ENCODE measurements at regions not wholly inside any gene's neighbourhood (a gene's known extent, or its start where the extent isn't known, plus 50 kb on each side); places are given as distances from the start of the nearest gene placed in this dataset.
"Not testable (repeated sequence)": the region's sequence is repeated elsewhere in the genome, so short reads cannot be mapped to it uniquely, and the experiment has no call there.

DNA sequence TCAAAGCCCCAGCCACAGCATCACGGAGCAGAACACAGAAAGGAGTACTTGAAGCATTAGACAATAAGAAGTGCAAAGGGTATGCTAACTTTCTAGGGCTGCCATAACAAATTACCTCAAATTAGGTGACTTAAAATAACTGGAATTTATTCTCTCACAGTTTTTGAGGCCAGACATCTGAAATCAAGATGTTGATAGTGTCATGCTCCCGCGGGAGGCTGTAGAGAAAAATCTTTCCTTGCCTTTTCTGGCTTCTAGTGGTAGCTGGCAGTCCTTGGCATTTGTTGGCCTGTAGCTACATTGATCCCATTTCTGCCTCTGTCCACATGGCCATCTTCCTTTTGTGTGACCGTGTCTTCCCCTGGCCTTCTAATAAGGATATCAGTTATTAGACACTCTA, 51.9 kb upstream of the SPDL1 start:
- no peak for DNase-seq (ENCODE audit: low read depth in 2 of 2)

DNA sequence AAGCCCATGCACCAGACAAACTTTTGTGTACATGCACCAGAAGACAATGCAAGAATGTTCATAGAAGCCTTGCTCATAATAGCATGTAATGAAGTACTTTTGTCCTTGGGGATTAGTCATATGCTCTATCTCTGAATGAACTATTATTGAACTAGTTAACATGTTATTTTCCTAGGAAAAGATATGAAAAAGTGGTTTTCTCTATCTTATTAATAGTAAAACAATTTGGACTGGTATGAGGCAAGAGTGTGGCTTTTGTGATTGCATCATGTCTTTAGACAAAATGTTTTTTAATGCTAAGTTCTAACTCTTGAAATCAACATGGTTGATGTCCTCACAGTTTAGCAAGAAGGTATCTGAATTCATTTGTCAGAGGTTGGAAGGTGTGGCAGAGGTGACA, 55.7 kb upstream of the SPDL1 start:
- DNase-seq (ENCODE audit: low read depth in 2 of 2), result no peak

DNA sequence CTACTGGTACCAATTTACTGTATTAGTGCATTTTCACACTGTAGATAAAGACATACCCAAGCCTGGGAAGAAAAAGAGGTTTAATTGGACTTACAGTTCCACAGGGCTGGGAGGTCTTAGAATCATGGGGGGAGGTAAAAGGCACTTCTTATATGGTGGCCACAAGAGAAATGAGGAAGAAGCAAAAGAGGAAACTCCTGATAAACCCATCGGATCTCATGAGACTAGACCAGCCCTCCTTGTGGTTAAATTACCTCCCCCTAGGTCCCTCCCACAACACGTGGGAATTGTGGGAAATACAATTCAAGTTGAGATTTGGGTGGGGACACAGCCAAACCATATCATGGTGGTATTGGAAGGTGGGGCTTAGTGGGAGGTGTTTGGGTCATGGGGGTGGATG, 56.5 kb upstream of the SPDL1 start:
- DNase-seq (ENCODE audit: low read depth in 2 of 2), result no peak

DNA sequence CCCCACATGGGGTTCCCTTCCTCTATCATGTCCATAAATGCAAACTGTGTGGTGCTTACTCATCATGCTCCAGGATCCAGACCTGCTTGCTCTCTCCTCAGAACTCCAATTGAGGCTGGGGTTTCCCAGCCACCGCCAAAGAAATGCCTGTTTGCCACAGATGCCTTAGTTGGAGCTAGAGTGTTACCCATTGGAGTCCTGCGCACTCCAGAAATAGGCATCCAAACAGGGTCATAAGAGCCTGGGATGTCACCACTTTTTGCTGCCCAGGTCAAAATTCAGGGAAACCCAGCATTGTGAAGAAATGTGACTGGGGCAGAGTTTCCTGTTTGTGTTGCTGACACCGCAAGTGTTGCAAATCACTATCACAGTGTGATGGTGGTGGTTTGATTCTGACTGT, 60.7 kb upstream of the SPDL1 start:
- DNase-seq (ENCODE audit: low read depth in 2 of 2), result no peak

DNA sequence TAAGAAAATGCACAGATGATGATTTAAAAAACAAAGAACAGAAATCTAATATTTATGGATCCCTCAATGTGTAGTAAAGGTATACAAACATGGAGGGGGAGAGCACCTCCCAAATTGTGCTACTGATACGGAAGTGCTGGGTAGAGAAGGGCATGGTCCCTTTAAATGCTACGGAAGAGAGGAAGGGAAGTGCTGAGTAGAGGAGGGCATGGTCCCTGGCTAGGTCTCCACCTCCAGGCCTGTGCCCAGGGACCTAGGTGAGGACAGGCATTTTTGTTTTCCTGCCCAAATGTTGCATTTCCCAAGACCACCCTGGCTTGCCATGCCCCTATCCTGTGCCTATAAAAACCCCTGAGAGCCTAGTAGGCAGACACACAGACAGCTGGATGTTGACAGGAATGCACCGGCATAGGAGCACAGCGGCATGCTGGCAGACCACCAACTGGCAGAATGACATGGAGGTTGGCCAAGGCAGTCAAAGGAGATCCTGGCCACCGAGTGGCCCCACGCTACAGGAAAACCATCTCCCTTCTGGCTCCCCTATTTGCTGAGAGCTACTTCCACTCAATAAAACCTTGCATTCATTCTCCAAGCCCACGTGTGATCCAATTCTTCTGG, 62.1 kb upstream of the SPDL1 start:
- peak in 1 of 2 donors; percentile 14 for DNase-seq (ENCODE audit: low read depth in 2 of 2)

DNA sequence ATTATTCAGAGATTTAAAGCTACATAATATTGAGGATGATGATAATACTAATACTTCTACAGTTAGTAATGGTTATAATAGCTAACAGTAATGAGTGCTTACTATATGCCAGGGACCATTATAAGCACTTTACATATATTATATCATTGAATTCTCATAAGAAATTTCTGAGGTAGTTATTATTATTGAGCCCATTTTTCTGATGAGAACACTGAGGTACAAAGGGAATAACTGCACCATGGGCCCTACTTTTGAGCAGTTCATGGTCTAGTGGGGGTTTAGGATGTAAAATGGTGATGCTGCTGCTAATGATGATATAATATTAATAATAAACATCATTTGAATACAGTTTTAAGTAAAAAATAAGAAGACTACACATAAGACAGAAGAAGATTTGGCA, 64.2 kb upstream of the SPDL1 start:
- no peak for DNase-seq (ENCODE audit: low read depth in 2 of 2)

DNA sequence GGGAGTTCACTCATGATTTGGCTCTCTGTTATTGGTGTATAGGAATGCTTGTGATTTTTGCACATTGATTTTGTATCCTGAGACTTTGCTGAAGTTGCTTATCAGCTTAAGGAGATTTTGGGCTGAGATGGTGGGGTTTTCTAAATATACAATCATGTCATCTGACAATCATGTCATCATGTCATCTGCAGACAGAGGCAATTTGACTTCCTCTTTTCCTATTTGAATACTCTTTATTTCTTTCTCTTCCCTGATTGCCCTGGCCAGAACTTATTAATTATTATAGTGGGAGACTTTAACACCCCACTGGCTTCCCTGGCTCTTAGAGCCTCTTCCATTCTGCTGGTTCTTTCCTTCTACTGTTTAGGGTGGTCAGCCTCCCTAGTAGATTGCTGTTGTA, 64.8 kb upstream of the SPDL1 start:
- not testable (repeated sequence) for DNase-seq (ENCODE audit: low read depth in 2 of 2)

DNA sequence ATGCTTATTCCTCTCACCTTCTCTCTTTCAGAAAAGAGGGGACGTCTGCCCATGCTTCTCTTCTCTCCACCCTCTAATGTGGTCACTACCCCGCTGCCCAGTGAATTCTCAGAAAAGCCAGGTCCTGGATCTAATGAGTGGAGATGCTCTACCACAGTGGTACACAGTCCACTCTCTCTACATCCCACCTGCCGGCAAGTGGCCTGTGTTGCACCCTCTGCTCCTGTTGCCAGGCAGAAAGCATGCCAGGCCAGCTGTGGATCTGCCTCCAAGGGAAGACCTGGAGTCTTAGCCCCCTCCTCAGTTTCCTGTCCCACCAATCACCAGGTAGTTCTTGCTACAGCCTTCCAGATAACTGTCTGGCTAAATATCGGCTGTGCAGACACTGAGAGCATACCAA, 71.2 kb upstream of the SPDL1 start:
- DNase-seq (ENCODE audit: low read depth in 2 of 2), result no peak

DNA sequence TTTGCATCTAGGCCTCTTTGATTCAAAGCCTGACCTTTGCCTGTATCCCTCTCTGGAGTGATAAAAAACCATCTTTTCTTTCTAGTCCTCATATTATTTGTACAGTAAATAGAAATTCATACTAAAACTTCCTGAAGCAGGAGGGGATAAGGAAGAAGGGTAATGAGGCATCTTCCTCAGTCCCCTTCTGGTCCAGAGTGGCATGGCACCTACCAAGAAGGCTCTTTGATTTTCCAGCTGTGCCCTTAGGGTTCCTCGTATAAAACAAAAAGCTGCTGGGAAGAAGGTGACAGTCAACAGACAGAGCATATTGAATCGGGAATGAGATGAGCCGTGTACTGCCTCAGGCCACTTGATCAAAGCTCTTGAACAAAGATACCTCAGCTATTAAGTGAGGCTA, 71.9 kb upstream of the SPDL1 start:
- no peak for DNase-seq (ENCODE audit: low read depth in 2 of 2)

DNA sequence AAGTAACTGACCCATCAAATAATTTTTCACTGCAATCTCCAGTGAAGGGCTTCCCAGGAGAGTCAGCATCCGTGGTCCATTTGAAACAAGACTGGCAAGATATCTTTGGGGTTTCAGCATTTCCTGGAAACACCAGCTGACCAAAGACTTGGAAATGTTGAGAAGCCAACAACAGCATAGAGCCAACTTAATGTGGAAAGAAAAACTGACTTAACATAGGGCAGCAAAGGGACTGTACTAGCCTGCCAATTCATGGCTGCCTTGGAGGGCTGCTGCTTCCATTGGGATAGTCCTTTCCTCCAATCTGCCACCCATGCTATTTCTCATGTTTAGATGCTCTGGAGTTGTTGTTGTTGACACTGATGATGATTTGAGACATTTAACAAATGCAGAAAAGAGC, 76.5 kb upstream of the SPDL1 start:
- DNase-seq (ENCODE audit: low read depth in 2 of 2), result no peak

DNA sequence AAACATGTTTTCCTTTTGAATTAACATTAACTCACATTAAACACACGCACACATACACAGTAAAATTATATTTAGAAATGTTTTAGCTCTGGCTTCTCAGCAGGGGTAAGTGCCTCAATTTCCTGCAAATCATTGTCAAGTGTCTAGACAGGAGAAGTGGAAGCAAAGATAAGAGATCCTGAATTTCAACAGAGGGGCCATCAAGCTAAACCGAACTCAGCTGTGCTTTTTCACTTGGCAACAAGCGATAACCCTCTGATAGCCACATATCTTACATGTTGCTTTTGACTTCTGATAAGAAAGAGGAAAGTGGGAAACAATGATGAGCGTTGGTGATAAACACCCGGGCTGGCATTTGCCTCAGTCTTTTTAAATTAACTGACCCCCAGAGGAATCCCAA, 79.7 kb upstream of the SPDL1 start:
- DNase-seq (ENCODE audit: low read depth in 2 of 2), result peak in 1 of 2 donors; percentile 2

DNA sequence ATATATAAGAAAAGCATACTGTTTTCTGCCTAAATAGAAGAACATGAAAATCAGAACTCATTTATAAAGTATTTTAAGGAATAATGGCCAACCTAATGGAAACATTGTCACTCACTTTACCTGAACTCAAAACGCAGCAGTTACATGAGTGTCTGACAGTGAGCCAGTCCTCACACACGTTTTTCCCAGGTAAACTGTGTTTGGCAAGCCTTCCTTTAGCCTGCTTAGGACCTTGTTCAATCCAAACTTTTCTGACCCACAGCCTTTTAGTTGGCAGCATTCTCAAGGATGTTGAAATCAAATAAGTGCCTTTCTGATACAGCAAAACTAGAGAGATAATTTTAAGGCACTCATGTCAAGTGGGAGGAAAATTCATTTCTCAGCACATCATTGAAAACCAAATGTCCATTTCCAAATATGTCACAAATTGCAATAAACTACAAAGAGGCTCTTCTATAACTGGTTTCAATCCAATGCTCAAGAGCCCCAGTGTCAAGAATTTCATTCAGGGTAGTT, 83.5 kb upstream of the SPDL1 start:
- DNase-seq (ENCODE audit: low read depth in 2 of 2), result no peak

DNA sequence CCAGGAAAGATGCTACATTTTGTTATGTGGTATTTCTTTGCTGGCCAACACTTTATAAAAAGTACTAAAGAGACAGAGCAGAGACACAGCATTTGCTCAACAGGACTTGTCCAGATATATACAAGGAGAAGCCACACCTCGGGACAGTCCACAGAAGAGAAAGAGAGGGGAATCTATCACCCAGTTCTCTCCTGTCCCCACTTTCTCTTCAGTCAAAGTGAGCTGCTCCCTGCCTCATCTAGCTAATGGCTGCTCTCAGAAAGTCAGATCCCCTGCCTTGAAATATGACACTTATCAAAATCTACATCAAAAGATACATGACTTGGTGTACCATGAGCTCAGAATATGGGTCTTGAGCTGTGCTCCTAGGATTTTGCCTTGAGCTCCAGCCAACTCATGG, 86.7 kb upstream of the SPDL1 start:
- no peak for DNase-seq (ENCODE audit: low read depth in 2 of 2)

DNA sequence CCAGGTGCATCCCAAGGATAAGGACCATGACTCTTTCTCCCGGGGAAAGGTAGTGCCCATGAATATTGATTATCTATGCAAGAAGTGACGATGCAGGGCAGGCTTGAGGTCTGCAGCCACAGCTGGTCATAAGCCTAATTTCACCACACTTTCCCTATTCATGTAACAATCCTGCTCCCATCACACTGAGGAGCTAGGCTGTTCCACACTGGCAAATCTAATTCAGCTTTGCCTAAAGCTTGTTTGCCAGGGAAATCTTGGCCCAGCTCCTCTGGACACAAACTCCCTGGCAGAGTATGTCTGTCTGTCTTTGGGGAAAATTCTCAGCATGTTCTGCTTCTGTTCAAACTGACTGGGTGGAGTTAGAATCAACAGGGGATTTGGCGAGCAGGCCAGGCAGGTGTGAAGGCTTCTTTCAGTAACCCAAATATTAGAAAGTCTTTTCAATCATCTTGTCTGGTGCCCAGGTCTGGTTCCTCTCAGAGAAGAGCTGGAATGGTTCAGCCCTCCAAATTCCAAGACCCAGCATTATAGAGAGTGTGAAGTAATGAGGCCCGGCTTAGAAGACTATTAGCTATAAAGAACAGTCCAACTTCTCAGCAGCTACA, 88.5 kb upstream of the SPDL1 start:
- DNase-seq (ENCODE audit: low read depth in 2 of 2), result no peak

DNA sequence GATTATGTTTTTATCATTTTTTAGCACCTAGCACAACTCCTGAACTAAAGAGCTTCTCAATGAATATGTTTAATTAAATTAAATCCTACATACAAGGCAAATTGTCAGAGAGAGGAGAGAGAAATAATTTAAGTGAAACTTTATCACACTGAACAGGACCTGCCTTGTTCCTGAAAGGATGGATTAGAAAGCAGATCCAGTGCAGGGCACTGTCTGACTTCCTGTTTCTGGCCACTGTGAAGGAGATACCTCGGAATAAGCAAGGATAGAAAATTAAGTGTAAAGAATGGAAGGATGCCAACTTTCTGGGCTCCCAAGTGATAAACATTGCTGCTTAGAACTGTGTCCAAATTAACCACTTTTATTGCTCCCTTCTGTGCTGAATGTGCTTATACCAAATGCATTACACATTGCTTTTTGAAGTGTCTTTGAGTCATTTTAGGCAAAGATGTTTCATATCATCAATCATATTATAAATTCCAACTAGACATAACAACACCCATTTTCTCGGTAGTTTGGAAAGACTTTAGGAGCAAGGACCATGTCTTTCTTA, 89.1 kb upstream of the SPDL1 start:
- DNase-seq (ENCODE audit: low read depth in 2 of 2), result no peak

DNA sequence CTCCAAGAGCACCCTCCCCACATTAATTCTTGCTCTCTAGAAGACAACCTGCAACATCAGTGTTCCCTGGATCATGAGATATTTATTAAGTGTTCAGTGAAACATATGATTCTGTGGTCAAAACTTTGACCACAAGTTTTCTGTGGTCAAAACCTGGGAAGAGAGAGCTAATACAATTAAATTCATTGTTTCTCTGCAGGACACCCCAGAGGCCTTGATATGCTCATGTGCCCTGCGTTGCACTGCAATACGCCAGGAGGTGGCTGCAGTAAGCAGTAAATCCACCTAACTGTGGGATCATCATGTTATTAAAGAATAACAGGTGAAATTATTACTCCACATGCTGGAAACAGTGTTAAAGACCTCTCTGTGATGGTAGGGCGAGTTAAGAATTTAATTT, 109.3 kb upstream of the SPDL1 start:
- no peak for DNase-seq (ENCODE audit: low read depth in 2 of 2)

DNA sequence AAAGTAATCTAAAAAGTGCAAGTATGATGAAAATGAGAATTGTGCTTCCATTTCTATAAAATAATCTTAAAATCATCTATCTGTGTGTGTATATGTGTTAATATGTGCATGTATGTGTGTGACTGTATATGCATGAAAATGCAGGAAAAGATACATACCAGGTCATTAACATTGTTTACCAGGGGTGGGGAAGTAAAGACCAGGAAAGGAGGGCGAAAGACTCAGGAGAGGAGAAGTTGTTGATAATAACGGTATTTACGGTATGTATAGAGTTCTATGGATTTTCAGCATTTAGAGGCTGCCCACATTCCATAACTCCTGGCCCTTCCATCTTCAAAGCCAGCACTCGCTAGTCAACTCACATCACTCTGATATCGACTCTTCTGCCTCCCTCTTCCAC, 111.0 kb upstream of the SPDL1 start:
- no peak for DNase-seq (ENCODE audit: low read depth in 2 of 2)

DNA sequence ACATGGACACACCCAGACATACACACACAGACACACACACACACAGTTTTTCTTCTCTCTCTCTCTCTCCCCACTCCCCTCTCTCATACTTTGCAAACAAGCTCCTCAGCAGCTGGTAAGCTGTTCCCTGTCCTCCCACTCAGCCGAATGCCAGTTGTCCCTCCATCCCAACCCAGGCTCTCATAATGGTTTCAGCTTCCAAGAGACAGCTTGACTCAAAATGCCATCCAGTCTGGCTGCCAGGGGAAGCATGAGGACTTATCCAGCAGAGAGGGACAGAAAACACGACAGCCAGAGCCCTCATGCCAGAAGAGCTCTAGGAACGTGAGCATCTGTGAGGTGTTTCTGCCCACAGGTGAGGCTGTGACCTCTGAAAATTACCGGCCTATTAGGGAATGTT, 112.6 kb upstream of the SPDL1 start:
- no peak for DNase-seq (ENCODE audit: low read depth in 2 of 2)

DNA sequence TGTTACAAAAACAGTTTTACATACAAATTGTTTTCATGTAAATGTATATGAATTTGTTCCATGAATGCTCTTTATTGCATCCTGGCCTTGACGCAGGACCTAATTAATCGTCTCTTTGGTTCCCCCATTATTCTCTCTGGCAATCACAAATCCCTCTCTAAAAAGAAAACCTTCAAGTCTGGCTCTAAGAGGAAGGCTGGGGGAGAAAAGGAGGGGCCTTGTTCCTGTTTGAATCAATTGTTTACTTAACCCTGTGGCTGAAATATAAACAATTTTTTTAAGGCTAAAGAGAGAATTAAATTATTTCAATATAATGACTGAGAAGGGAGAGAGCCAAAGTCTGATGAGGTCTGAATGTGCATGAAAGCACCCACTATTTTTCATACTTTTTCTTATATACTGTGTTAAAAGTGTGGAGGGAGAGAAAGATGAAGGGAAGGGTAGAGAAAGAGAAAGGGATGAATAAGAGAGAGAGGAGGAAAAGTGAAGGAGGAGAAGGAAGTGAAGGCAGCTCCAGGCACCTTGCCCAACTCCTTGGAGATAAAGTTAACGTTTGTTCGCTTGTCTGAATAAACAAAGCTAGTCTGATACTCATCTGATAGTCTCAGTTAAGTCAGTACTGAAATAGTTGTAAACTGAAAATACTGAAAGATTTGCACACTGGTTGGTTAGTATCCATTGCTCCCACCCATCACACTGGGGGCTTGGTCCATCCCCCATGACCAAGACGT, 116.4 kb upstream of the SPDL1 start:
- no peak for DNase-seq (ENCODE audit: low read depth in 2 of 2)

DNA sequence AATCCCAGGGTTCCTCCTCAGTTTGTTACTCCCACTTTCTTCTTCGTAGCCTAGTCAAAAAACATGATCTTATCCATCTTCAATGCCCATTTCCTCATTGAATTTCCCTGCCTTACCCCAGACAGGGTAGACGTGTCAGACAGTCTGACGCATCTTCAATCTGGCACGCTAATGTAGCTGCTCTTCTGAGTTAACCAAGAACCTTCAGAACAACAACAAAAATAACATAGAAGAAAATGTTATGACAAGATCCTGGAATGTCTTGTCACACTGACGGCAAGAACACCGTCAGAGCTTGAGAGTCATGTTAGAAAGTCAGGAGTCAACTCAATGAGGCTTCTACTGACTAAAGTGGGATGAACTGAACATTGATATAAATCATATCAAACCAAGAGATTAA, 122.7 kb upstream of the SPDL1 start:
- no peak for DNase-seq (ENCODE audit: low read depth in 2 of 2)

DNA sequence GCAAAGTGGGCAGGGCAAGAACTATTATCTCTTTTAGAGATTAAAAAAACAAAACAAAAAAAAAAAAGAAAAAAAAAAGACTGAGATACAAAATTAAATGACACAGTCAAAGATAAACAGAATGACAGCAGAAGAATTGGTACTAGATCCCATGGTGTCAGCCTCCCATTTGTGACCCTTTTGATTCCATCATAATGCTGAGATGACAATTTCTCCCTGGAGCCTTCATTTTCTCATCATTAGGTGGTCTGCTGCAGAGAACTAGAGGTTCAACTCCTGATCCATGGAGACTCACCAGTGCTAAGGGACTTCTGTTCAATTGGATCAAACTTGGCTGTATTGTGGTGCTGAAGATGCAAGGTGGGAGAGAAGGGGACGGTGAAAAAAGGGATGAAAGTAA, 123.5 kb upstream of the SPDL1 start:
- DNase-seq (ENCODE audit: low read depth in 2 of 2), result no peak

DNA sequence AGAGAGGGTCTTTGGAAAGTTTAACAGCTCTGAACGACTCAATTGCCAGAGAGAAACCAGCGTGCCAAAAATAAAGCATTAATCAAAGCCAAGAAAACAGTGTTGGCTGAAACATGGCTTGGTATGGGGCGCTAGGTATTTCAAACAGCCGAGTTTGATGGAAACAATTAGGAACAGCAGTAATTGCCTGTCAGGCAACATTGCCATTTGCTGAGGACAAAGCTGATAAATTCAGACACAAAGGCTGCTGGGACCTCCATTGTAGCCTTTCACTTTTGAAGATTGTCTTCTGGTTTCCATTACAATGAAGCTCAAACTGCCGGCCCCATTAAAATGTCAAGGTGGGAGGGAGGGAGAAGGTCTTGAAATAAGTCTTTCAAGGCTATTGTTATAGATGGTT, 125.4 kb upstream of the SPDL1 start:
- no peak for DNase-seq (ENCODE audit: low read depth in 2 of 2)

DNA sequence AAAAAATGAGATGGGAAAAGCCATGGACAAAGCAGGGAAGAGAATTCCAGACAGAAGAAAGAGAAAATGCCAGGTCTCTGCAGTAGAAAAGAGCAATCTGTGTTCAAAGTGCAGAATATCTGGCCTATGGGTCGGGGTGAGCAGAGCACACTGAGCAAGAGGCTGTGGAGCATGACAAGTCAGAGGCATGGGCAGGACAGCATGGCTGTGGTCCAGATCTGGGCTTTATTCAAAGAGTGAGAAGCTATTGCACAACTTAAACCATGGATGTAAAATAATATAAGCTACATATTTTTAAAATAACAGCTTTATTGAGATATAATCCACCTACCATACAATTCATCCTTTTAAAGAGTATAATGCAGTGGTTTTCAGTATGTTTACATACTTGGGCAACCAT, 133.1 kb upstream of the SPDL1 start:
- DNase-seq (ENCODE audit: low read depth in 2 of 2), result no peak
